Trophoblast cell (in vitro differentiated cells and primary cell): ENCODE measurements at regions not wholly inside any gene's neighbourhood (a gene's known extent, or its start where the extent isn't known, plus 50 kb on each side); places are given as distances from the start of the nearest gene placed in this dataset.

Source experiments
- DNase-seq, 2 donors: peaks; one replicate each; pipeline ENCODE4 v3.0.0-alpha.2; 2016
- H2AFZ ChIP-seq: 2 replicates; pipeline ENCODE4 v1.6.1; 2013; ENCODE audit warnings: low read length, moderate library complexity, mild to moderate bottlenecking; ENCODE audit not compliant: insufficient read depth, poor library complexity
- H2AK5ac ChIP-seq: 2 replicates; pipeline ENCODE4 v1.6.1; 2013; ENCODE audit warnings: mild to moderate bottlenecking, low read length
- H2BK120ac ChIP-seq: 2 replicates; pipeline ENCODE4 v1.6.1; 2013; ENCODE audit warnings: low read length, mild to moderate bottlenecking, moderate library complexity; ENCODE audit not compliant: insufficient read depth, poor library complexity
- H2BK12ac ChIP-seq: 2 replicates; pipeline ENCODE4 v1.6.1; 2013; ENCODE audit warnings: mild to moderate bottlenecking, low read length, moderate library complexity
- H2BK5ac ChIP-seq: 2 replicates; pipeline ENCODE4 v1.6.1; 2013; ENCODE audit warnings: low read length, low read depth, moderate library complexity, mild to moderate bottlenecking; ENCODE audit not compliant: poor library complexity
- H3K14ac ChIP-seq: 2 replicates; pipeline ENCODE4 v1.6.1; 2013; ENCODE audit warnings: mild to moderate bottlenecking, low read length
- H3K18ac ChIP-seq: 2 replicates; pipeline ENCODE4 v1.6.1; 2013; ENCODE audit warnings: mild to moderate bottlenecking, low read length
- H3K23ac ChIP-seq: 2 replicates; pipeline ENCODE4 v1.6.1; 2013; ENCODE audit warnings: low read length
- H3K27ac ChIP-seq: 2 replicates; pipeline ENCODE4 v1.5.1; 2013; ENCODE audit warnings: low read depth, mild to moderate bottlenecking, inconsistent platforms, low read length, moderate library complexity
- H3K27me3 ChIP-seq: 2 replicates; pipeline ENCODE4 v1.6.1; 2013; ENCODE audit warnings: inconsistent platforms, mild to moderate bottlenecking, low read length, moderate library complexity; ENCODE audit not compliant: insufficient read depth
- H3K36me3 ChIP-seq, 2 experiments: 1 replicate in 1 of 2; 2 replicates in 1 of 2; pipeline ENCODE4 v1.6.1; 2013; ENCODE audit warnings: low read length in 2 of 2, mild to moderate bottlenecking in 2 of 2, moderate library complexity in 1 of 2; ENCODE audit not compliant: insufficient read depth in 2 of 2, control insufficient read depth in 1 of 2
- H3K4ac ChIP-seq: 2 replicates; pipeline ENCODE4 v1.6.1; 2013; ENCODE audit warnings: low read depth, mild to moderate bottlenecking, low read length, moderate library complexity
- H3K4me1 ChIP-seq, 2 experiments: 1 replicate in 1 of 2; 2 replicates in 1 of 2; pipeline ENCODE4 v1.6.1; 2013; ENCODE audit warnings: low read length in 2 of 2, mild to moderate bottlenecking in 2 of 2, moderate library complexity in 1 of 2; ENCODE audit not compliant: insufficient read depth in 2 of 2, control insufficient read depth in 1 of 2
- H3K4me2 ChIP-seq: 2 replicates; pipeline ENCODE4 v1.6.1; 2013; ENCODE audit warnings: inconsistent platforms, mild to moderate bottlenecking, low read length, moderate library complexity
- H3K4me3 ChIP-seq: 2 replicates; pipeline ENCODE4 v1.5.1; 2013; ENCODE audit warnings: mild to moderate bottlenecking, low read depth, low read length, inconsistent platforms
- H3K79me1 ChIP-seq: one replicate; pipeline ENCODE4 v1.6.1; 2013; ENCODE audit warnings: low read length
- H3K79me2 ChIP-seq: 2 replicates; pipeline ENCODE4 v1.6.1; 2013; ENCODE audit warnings: low read length, mild to moderate bottlenecking; ENCODE audit not compliant: control insufficient read depth, insufficient read depth, poor library complexity
- H3K9ac ChIP-seq: 2 replicates; pipeline ENCODE4 v1.6.1; 2013; ENCODE audit warnings: mild to moderate bottlenecking, low read length
- H3K9me3 ChIP-seq: 2 replicates; pipeline ENCODE4 v1.6.1; 2013; ENCODE audit warnings: low read depth, mild to moderate bottlenecking, control low read depth, inconsistent platforms, low read length; ENCODE audit not compliant: insufficient read depth
- H4K12ac ChIP-seq: 2 replicates; pipeline ENCODE4 v1.6.1; 2013; ENCODE audit warnings: low read depth, mild to moderate bottlenecking, low read length, moderate library complexity
- H4K8ac ChIP-seq: 2 replicates; pipeline ENCODE4 v1.6.1; 2013; ENCODE audit warnings: low read depth, mild to moderate bottlenecking, low read length, moderate library complexity
- H4K91ac ChIP-seq: one replicate; pipeline ENCODE4 v1.6.1; 2013; ENCODE audit warnings: low read depth, mild to moderate bottlenecking, low read length, moderate library complexity
- WGBS: extraction: QIAGEN DNeasy Blood & Tissue Kit; methylation state at CpG from one replicate; pipeline ENCODE4 v1.1.7; 2013; ENCODE audit warnings: missing lambda C conversion rate; ENCODE audit not compliant: insufficient read length, insufficient coverage; ENCODE audit errors: extremely low coverage; 5-methylcytosine and 5-hydroxymethylcytosine counted together

DNA sequence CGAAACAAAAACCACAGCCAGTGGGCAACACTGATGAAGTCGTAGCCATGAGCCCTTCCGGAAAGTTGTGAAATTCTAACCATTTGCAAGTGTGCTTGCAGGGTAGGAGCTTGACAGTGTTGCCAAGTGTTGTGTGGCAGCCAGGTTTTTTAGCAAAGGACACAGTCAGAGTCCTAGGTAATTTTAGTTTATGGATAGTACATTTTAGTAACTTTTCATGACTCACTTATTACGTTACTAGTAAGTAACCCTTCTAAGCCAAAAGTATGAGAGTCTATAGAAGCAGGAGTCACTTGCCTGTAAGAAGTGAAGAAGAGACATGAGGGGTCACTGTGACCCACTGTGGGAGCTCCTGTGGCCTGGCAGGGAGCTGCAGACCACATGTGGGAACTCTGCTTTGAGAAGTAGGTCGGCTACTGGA, 54.8 kb upstream of the ADPGK start:
- Histone ChIP-seq H3K27ac (no peak overlapping the region), H3K14ac (no peak overlapping the region), H4K12ac (no peak overlapping the region), H3K18ac (no peak overlapping the region), H3K79me1 (no peaks in the 10 kb centered on the region), H3K27me3 (no peaks in the 10 kb centered on the region), H3K79me2 (no peaks in the 10 kb centered on the region), H3K4me3 (no peak overlapping the region), H3K9ac (no peak overlapping the region), H4K91ac (no peak overlapping the region), H3K23ac (no peak overlapping the region), H3K4ac (no peak overlapping the region), H3K36me3 (no peaks in the 10 kb centered on the region), H4K8ac (no peak overlapping the region), H2BK120ac (no peak overlapping the region), H2BK12ac (no peak overlapping the region), H2BK5ac (no peak overlapping the region), H2AFZ (no peak overlapping the region), H3K4me2 (no peak overlapping the region), H2AK5ac (no peak overlapping the region), H3K4me1 (no peaks in the 10 kb centered on the region), H3K9me3 (no peaks in the 10 kb centered on the region)
- no peak for DNase-seq
- WGBS, result no CpG with 5 or more reads among the region's 5 CpGs

DNA sequence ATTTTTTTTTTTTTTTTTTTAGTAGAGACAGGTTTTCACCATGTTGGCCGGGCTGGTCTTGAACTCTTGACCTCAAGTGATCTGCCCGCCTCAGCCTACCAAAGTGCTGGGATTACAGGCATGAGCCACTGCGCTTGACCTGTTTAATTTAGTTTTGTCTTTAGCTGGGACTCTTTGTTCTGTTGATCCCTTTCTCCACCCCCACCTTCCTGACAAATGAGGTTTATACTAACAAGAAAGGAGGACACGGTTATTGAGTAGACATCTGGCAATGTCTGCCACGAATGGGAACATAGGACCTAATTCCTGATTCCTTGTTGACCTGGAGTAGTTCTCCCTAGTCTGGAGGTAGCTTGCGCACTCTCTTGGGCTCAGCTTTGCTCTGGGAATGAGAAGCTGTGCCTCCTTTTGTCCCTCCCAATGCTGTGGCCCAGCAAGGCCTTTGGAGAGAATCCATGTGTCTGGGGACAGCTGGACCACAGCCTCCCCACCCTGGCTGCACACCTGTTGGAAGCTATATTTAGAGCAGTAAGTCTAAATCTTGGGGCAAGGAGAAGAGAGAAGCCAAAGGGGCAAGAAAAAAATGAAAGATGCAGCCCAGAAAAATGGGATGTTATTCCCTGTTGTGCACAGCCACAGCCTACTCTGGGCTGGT, 53.2 kb upstream of the ADPGK start:
- Histone ChIP-seq H4K12ac (no peak overlapping the region), H2AK5ac (no peak overlapping the region), H3K14ac (no peak overlapping the region), H3K36me3 (no peaks in the 10 kb centered on the region), H3K79me1 (no peaks in the 10 kb centered on the region), H3K27me3 (no peaks in the 10 kb centered on the region), H3K4me3 (no peak overlapping the region), H3K27ac (no peak overlapping the region), H3K4me2 (no peak overlapping the region), H4K91ac (no peak overlapping the region), H3K9ac (no peak overlapping the region), H2BK12ac (no peak overlapping the region), H2AFZ (no peak overlapping the region), H3K23ac (no peak overlapping the region), H2BK120ac (no peak overlapping the region), H3K4me1 (no peaks in the 10 kb centered on the region), H3K18ac (no peak overlapping the region), H3K79me2 (no peaks in the 10 kb centered on the region), H2BK5ac (no peak overlapping the region), H4K8ac (no peak overlapping the region), H3K9me3 (no peaks in the 10 kb centered on the region), H3K4ac (no peak overlapping the region)
- no CpG with 5 or more reads among the region's 6 CpGs for WGBS
- no peak for DNase-seq

DNA sequence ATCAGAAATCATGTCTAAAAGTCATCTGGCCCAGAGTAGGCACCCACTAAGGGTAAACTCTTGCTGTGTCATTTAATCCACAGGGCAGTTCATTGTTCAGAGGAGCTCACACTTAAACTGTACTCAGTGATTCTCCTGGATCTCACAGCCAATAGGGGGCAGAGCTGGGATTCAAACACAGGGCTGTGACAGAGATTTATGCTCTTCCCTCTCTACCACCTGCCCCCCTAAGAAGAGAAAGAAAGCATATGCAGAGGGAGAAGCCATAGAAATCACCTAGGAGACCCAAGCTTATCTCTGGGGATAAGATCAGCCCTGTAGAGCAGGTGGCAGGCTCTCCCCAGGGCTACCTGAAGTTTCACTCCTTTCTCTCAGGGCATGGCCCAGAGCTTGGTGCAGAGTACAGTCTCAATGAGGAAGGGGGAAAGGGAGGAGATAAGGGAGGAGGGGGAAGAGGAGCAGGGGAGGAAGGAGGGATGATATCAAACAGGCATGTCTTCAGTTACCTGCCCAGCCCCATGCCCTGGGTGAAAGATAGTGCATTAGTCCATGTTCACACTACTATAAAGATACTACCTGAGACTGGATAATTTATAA, 51.8 kb upstream of the ADPGK start:
- Histone ChIP-seq H2BK12ac (no peak overlapping the region), H3K23ac (no peak overlapping the region)

DNA sequence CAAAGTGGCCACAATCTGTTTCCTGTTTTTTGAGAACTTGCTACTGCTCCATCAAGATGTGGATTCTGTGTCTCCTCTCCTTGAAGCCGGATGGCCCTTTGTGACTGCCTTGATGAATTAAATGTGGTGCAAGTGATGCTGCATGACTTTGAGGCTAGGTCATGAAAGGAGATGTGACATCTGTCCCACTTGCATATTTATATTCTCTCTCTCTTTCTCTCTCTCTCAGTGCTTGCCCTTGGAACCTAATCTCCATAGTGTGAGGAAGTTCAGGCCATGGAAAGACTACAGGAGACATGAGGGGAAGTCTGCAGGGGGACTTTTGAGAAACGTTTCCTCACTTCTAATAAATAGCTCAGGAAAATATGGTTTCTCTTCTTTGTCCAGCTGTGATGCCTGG, 50.0 kb upstream of the ADPGK start:
- H2BK120ac ChIP-seq, result no peak overlapping the region
- no peak overlapping the region for H2AFZ ChIP-seq
- no peaks in the 10 kb centered on the region for H3K79me2 ChIP-seq
- H3K79me1 ChIP-seq, result no peaks in the 10 kb centered on the region
- H3K4me3 ChIP-seq, result no peak overlapping the region
- H3K27ac ChIP-seq, result no peak overlapping the region
- no peak overlapping the region for H3K9ac ChIP-seq
- no peak overlapping the region for H3K18ac ChIP-seq
- H4K8ac ChIP-seq, result no peak overlapping the region
- no peak overlapping the region for H4K91ac ChIP-seq
- no peak for DNase-seq
- no peak overlapping the region for H2AK5ac ChIP-seq
- no peak overlapping the region for H2BK5ac ChIP-seq
- H3K14ac ChIP-seq, result no peak overlapping the region
- no peak overlapping the region for H3K23ac ChIP-seq
- no peaks in the 10 kb centered on the region for H3K4me1 ChIP-seq
- H4K12ac ChIP-seq, result no peak overlapping the region
- no peak overlapping the region for H2BK12ac ChIP-seq
- H3K9me3 ChIP-seq, result no peaks in the 10 kb centered on the region
- H3K4ac ChIP-seq, result no peak overlapping the region
- H3K27me3 ChIP-seq, result no peaks in the 10 kb centered on the region
- no CpG with 5 or more reads among the region's 2 CpGs for WGBS
- no peaks in the 10 kb centered on the region for H3K36me3 ChIP-seq
- no peak overlapping the region for H3K4me2 ChIP-seq

More for the DNA sequence above, 51.8 kb upstream of the ADPGK start:
- Histone ChIP-seq H3K9ac (no peak overlapping the region), H4K12ac (no peak overlapping the region), H2AFZ (no peak overlapping the region), H3K79me1 (no peaks in the 10 kb centered on the region), H3K4ac (no peak overlapping the region), H3K36me3 (no peaks in the 10 kb centered on the region), H3K9me3 (no peaks in the 10 kb centered on the region), H2BK5ac (no peak overlapping the region), H3K4me3 (no peak overlapping the region), H4K91ac (no peak overlapping the region), H3K27me3 (no peaks in the 10 kb centered on the region), H2BK120ac (no peak overlapping the region), H2AK5ac (no peak overlapping the region), H3K4me1 (no peaks in the 10 kb centered on the region), H3K27ac (no peak overlapping the region), H3K79me2 (no peaks in the 10 kb centered on the region), H3K4me2 (no peak overlapping the region), H3K14ac (no peak overlapping the region), H4K8ac (no peak overlapping the region), H3K18ac (no peak overlapping the region)
- DNase-seq, result no peak
